NAMALWA (cell line): ENCODE measurements at regions not wholly inside any gene's neighbourhood (a gene's known extent, or its start where the extent isn't known, plus 50 kb on each side); places are given as distances from the start of the nearest gene placed in this dataset.
"Not testable (repeated sequence)": the region's sequence is repeated elsewhere in the genome, so short reads cannot be mapped to it uniquely, and the experiment has no call there.

Experiments
- DNase-seq: peaks from one replicate; pipeline ENCODE4 v3.0.0-alpha.2; 2015; ENCODE audit warnings: low spot score

DNA sequence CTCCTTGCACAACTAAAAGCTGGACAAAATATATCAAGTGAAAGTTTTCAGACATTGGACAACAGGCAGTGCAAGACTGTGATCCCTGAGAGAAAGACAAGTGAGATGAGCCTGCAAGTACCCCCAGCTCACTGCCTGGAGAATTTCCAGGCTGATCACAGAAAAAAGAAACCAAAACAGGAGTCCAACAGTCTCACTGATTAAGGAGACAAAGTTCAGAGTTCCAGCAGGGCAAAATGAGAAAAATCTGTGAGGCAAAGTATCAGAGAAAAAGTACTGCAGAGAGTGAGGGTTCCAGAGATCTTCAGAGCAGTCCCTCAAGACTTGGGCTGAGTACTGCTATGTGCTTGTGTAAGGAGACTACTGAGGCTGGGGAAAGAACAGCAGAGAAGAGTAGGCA, 56.0 kb upstream of the PRSS3 start:
- no peak for DNase-seq

DNA sequence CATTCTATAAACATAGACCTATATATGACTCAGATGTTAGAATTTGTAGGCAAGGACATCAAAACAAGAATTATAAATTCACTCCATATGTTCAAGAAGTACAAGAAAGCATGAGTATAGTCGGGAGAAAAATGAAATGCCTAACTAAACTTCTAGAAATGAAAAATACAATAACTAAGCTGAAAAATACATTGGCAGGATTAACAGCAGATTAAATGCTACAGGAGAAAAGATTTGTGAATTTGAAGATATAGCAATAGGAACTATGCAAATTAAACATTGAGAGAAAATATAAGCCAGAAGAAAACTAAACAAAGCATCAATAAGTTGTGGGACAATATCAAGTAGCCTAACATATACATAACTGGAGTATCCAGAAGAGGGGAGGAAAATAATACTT, 55.3 kb upstream of the PRSS3 start:
- DNase-seq: no peak

DNA sequence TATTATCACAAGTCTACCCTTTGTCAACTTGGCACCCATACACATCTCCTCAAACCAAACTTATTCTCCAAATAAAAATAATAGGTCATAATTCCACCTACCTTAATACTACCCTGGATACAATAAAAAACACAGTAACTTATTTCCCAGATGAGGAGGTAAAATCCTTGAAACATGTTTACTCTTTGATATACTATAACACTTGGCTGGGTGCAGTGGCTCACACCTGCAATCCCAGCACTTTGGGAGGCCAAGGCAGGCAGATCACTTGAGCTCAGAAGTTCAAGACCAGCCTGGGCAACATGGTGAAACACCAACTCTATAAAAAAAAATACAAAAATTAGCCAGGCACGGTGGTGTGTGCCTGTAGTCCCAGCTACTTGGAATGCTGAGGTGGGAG, 54.4 kb upstream of the PRSS3 start:
- not testable (repeated sequence) for DNase-seq

DNA sequence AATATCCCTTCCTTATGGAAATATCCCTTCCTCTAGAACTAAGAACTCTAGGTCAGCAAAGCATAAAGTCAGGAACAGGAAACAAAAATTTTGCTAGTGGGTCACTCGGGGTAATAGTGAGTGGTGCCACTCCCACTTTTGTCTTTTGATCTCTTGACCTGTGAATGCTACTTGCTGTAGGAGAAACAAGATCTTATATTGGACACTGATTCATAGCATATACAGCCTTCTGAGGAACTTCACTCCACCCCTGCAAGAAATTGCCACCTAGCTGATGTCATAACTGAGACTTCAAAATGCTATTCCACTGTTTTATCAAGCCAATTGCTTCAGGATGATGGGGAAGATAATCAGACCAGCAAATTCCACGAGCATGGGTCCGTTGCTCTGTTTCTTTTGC, 53.3 kb upstream of the PRSS3 start:
- no peak for DNase-seq

DNA sequence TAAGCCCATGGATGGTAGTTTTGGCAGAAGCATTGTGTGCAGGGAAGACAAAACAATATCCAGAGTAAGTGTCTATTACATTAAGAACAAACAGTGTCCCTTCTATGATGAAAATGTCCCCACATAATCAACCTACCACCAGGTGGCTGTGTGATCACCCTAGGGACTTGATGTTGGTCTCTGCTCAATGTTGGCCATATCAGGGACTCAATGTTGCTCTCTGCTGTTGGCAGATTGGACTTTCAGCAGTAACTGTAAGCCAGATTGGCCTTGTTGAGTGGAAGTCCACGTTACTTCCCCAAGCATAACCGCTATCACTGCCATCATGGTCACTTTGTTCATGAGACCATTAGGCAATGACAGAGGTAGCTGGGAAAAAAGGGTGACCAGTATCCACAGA, 52.8 kb upstream of the PRSS3 start:
- peak; percentile 50 for DNase-seq
